ENCODE measurements at regions not wholly inside any gene's neighbourhood (a gene's known extent, or its start where the extent isn't known, plus 50 kb on each side); places are given as distances from the start of the nearest gene placed in this dataset.

- TF ChIP-seq CTCF (IDR thresholded peaks at IDR 0.05) (no peak), EZH2phosphoT487 (IDR thresholded peaks at IDR 0.05) (no peak)
Measured at GRCh38 chr6:141028791-141029280, 1103.9 kb upstream of the GJE1 start.
